IMR-90 (cell line): ENCODE measurements at regions not wholly inside any gene's neighbourhood (a gene's known extent, or its start where the extent isn't known, plus 50 kb on each side); places are given as distances from the start of the nearest gene placed in this dataset.

ENCODE experiments used
- ATAC-seq: fragments of 200-7000 bp; cut with Tn5 transposase; 2 replicates; pipeline ENCODE4 v1.9.1; 2020; ENCODE audit warnings: low read depth, mild to moderate bottlenecking, moderate library complexity
- BruUV-seq: library from RNA; stranded (reverse); fragments of 400-500 nt; replicated peaks from 2 replicates; lab custom pipeline; 2021; lab: Mats Ljungman, UMichigan
- CTCF ChIA-PET: fragments of 300-600 bp; formaldehyde crosslinking; extraction: SDS; loops from one replicate; lab custom pipeline; 2021; ENCODE audit warnings: antibody characterized with exemption; lab: Yijun Ruan, JAX
- POLR2A ChIA-PET: fragments of 300-600 bp; sonication (Branson Sonifier 250); formaldehyde crosslinking; loops from one replicate; lab custom pipeline; 2022; ENCODE audit warnings: antibody characterized with exemption; ENCODE audit not compliant: unreplicated experiment; lab: Charles Lee
- DNase-seq: peaks from one replicate; pipeline ENCODE4 v3.0.0; 2013
- H2AFZ ChIP-seq: replicated peaks from 2 replicates; pipeline ENCODE3; 2013; ENCODE audit warnings: low read length, mild to moderate bottlenecking; ENCODE audit not compliant: poor library complexity
- H2AK5ac ChIP-seq: 2 replicates; pipeline ENCODE4 v1.6.1; 2013; ENCODE audit warnings: low read depth, low read length, inconsistent platforms
- H2AK9ac ChIP-seq: replicated peaks from 2 replicates; pipeline ENCODE3; 2013; ENCODE audit warnings: mild to moderate bottlenecking, low read depth, low read length, moderate library complexity; ENCODE audit not compliant: poor library complexity
- H2BK120ac ChIP-seq: 2 replicates; pipeline ENCODE4 v1.6.1; 2013; ENCODE audit warnings: low read depth, low read length, inconsistent platforms
- H2BK15ac ChIP-seq: 3 replicates; pipeline ENCODE4 v1.6.1; 2013; ENCODE audit warnings: low read depth, low read length, inconsistent platforms
- H2BK20ac ChIP-seq: 2 replicates; pipeline ENCODE4 v1.6.1; 2013; ENCODE audit warnings: low read depth, mild to moderate bottlenecking, inconsistent platforms, low read length, moderate library complexity
- H2BK5ac ChIP-seq: 2 replicates; pipeline ENCODE4 v1.6.1; 2013; ENCODE audit warnings: mild to moderate bottlenecking, low read depth, low read length, inconsistent platforms; ENCODE audit not compliant: poor library complexity, severe bottlenecking
- H3K14ac ChIP-seq: replicated peaks from 2 replicates; pipeline ENCODE4 v1.6.1; 2013; ENCODE audit warnings: low read depth, low read length, inconsistent platforms
- H3K18ac ChIP-seq: 2 replicates; pipeline ENCODE4 v1.6.1; 2013; ENCODE audit warnings: low read depth, low read length, control low read depth
- H3K23ac ChIP-seq: 2 replicates; pipeline ENCODE4 v1.6.1; 2013; ENCODE audit warnings: low read depth, low read length, inconsistent platforms
- H3K27ac ChIP-seq: 2 replicates; pipeline ENCODE4 v1.5.1; 2013; ENCODE audit warnings: mild to moderate bottlenecking, control low read depth, low read length; ENCODE audit not compliant: insufficient read depth
- H3K27me3 ChIP-seq: 2 replicates; pipeline ENCODE4 v1.6.1; 2013; ENCODE audit warnings: low read length; ENCODE audit not compliant: control insufficient read depth, insufficient read depth
- H3K36me3 ChIP-seq: 2 replicates; pipeline ENCODE4 v1.6.1; 2013; ENCODE audit warnings: low read length, mixed read lengths; ENCODE audit not compliant: control insufficient read depth, insufficient read depth
- H3K4ac ChIP-seq: 2 replicates; pipeline ENCODE4 v1.6.1; 2013; ENCODE audit warnings: low read depth, low read length, inconsistent platforms
- H3K4me1 ChIP-seq: 2 replicates; pipeline ENCODE4 v1.6.1; 2013; ENCODE audit warnings: low read length, mixed read lengths; ENCODE audit not compliant: control insufficient read depth, insufficient read depth
- H3K4me2 ChIP-seq: 2 replicates; pipeline ENCODE4 v1.6.1; 2013; ENCODE audit warnings: low read depth, mild to moderate bottlenecking, control low read depth, low read length, moderate library complexity
- H3K4me3 ChIP-seq: 2 replicates; pipeline ENCODE4 v1.5.1; 2013; ENCODE audit warnings: low read depth, mild to moderate bottlenecking, control low read depth, low read length, moderate library complexity; ENCODE audit not compliant: insufficient read depth
- H3K56ac ChIP-seq: 2 replicates; pipeline ENCODE4 v1.6.1; 2013; ENCODE audit warnings: low read length, inconsistent platforms; ENCODE audit not compliant: insufficient read depth; ENCODE audit errors: extremely low read depth
- H3K79me1 ChIP-seq, 2 experiments: 2 replicates each; pipeline ENCODE4 v1.6.1; 2013; ENCODE audit warnings: low read length in 2 of 2, inconsistent platforms in 1 of 2, low read depth in 1 of 2
- H3K9ac ChIP-seq: 2 replicates; pipeline ENCODE4 v1.6.1; 2013; ENCODE audit warnings: low read depth, low read length, control low read depth
- H3K9me1 ChIP-seq: 2 replicates; pipeline ENCODE4 v1.6.1; 2013; ENCODE audit warnings: low read length, inconsistent platforms; ENCODE audit not compliant: insufficient read depth
- H3K9me3 ChIP-seq: 2 replicates; pipeline ENCODE4 v1.6.1; 2013; ENCODE audit warnings: low read length; ENCODE audit not compliant: control insufficient read depth, insufficient read depth
- H4K20me1 ChIP-seq: 2 replicates; pipeline ENCODE4 v1.6.1; 2013; ENCODE audit warnings: low read length, inconsistent platforms; ENCODE audit not compliant: insufficient read depth
- H4K5ac ChIP-seq: 2 replicates; pipeline ENCODE4 v1.6.1; 2013; ENCODE audit warnings: mild to moderate bottlenecking, low read depth, low read length, control low read depth
- H4K8ac ChIP-seq, 2 experiments: 2 replicates each; pipeline ENCODE4 v1.6.1; 2013; ENCODE audit warnings: low read depth in 2 of 2, low read length in 2 of 2, control low read depth in 1 of 2, inconsistent platforms in 1 of 2
- H4K91ac ChIP-seq: 2 replicates; pipeline ENCODE4 v1.6.1; 2013; ENCODE audit warnings: low read depth, low read length, inconsistent platforms; ENCODE audit not compliant: insufficient read depth
- BHLHE40 ChIP-seq: fragments of 150-350 bp; IDR thresholded peaks from 2 replicates; pipeline ENCODE4 v1.6.1; 2016; ENCODE audit warnings: mild to moderate bottlenecking, low read depth, low read length
- CEBPB ChIP-seq: IDR thresholded peaks from 2 replicates; pipeline ENCODE4 v1.6.1; 2012; ENCODE audit warnings: low read depth, low read length, improper control_type of control experiment
- CHD1 ChIP-seq: IDR thresholded peaks from 2 replicates; pipeline ENCODE4 v1.6.1; 2012; ENCODE audit warnings: low read depth, low read length, improper control_type of control experiment
- ELK1 ChIP-seq: fragments of 150-350 bp; IDR thresholded peaks from 2 replicates; pipeline ENCODE4 v1.6.1; 2016; ENCODE audit warnings: low read depth, mild to moderate bottlenecking, low read length, moderate library complexity, borderline replicate concordance
- FOS ChIP-seq: fragments of 150-350 bp; IDR thresholded peaks from 2 replicates; pipeline ENCODE4 v1.6.1; 2016; ENCODE audit warnings: low read depth, low read length
- MAFK ChIP-seq: IDR thresholded peaks from 2 replicates; pipeline ENCODE4 v1.6.1; 2012; ENCODE audit warnings: low read depth, low read length, improper control_type of control experiment
- MAZ ChIP-seq: IDR thresholded peaks from 2 replicates; pipeline ENCODE4 v1.6.1; 2012; ENCODE audit warnings: low read depth, mild to moderate bottlenecking, low read length, improper control_type of control experiment, moderate library complexity, borderline replicate concordance
- MXI1 ChIP-seq: IDR thresholded peaks from 2 replicates; pipeline ENCODE4 v1.6.1; 2012; ENCODE audit warnings: low read depth, mild to moderate bottlenecking, low read length, moderate library complexity, borderline replicate concordance
- NFE2L2 ChIP-seq: fragments of 150-350 bp; IDR thresholded peaks from 2 replicates; pipeline ENCODE4 v1.6.1; 2016; ENCODE audit warnings: low read depth, mild to moderate bottlenecking, low read length
- POLR2A ChIP-seq: IDR thresholded peaks from 2 replicates; pipeline ENCODE4 v1.6.1; 2012; ENCODE audit warnings: mild to moderate bottlenecking, low read depth, low read length
- RAD21 ChIP-seq: IDR thresholded peaks from 2 replicates; pipeline ENCODE4 v1.6.1; 2012; ENCODE audit warnings: low read length, improper control_type of control experiment
- RCOR1 ChIP-seq: IDR thresholded peaks from 2 replicates; pipeline ENCODE4 v1.6.1; 2012; ENCODE audit warnings: mild to moderate bottlenecking, low read length, improper control_type of control experiment; ENCODE audit not compliant: insufficient replicate concordance
- RFX5 ChIP-seq: IDR thresholded peaks from 2 replicates; pipeline ENCODE4 v1.8.0; 2012; ENCODE audit warnings: low read depth, mild to moderate bottlenecking, low read length, moderate library complexity
- SMC3 ChIP-seq: fragments of 150-350 bp; IDR thresholded peaks from 2 replicates; pipeline ENCODE4 v1.6.1; 2016; ENCODE audit warnings: low read depth, mild to moderate bottlenecking, antibody characterized with exemption, low read length, moderate library complexity
- USF2 ChIP-seq: fragments of 150-350 bp; IDR thresholded peaks from 2 replicates; pipeline ENCODE4 v1.6.1; 2017; ENCODE audit warnings: mild to moderate bottlenecking, antibody characterized with exemption, low read length, low read depth
- WGBS, 2 experiments: methylation state at CpG; one replicate each; pipeline versions ENCODE4 v1.1.5 to v1.1.7; 2013; ENCODE audit warnings: missing lambda C conversion rate in 2 of 2; ENCODE audit not compliant: insufficient read length in 1 of 2; ENCODE audit errors: extremely low coverage in 2 of 2; 5-methylcytosine and 5-hydroxymethylcytosine counted together
- dilution Hi-C: fragments of 300-500 bp; cut with HindIII; formaldehyde crosslinking; loops from one replicate; pipeline ENCODE4 v1.14.3; 2018; ENCODE audit warnings: low sequenced_read_pairs; ENCODE audit not compliant: unreplicated experiment
- in situ Hi-C: fragments of 300-500 bp; cut with MboI; formaldehyde crosslinking; loops from 3 replicates; pipeline ENCODE4 v1.14.3; 2019; ENCODE audit warnings: low sequenced_read_pairs, inconsistent platforms, mixed read lengths
- intact Hi-C: fragments of 100-400 bp; cut with micrococcal nuclease; formaldehyde crosslinking; loops from 2 replicates; pipeline ENCODE4 v1.10.0; 2022
- TF ChIP-seq, protein P1 (sequence below): conservative IDR thresholded peaks from 2 replicates; pipeline ENCODE4 v1.5.1; 2012; ENCODE audit warnings: mild to moderate bottlenecking, low read depth, low read length, improper control_type of control experiment

DNA sequence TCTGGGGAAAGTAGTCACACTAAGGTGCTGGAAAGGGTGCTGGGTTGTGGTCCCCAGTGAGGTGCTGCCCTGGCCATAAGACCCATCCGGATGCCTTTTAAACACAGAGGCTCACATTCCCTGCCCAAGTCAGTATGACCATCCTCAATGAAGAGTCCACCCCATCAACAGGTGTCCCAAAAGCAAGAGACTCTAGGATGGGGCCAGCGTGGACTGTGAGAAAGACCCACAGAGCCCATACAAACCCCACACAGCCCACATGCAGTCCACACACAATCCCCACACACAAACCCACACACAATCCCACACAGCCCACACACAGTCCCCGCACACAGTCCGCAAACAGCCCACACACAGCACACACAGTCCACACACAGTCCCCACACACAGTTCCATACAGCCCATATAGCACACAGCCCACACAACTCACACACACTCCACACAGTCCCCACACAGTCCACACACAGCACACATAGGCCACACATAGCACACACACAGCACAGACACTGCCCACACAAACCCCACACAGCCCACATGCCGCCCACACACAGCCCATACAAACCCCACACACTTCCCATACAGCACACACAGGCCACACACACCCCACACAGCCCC lies 241.4 kb upstream of the SALL3 start:
- TF ChIP-seq MAFK = no peak
- TF ChIP-seq USF2 = no peak
- no peak for TF ChIP-seq RCOR1
- TF ChIP-seq, protein P1, sequence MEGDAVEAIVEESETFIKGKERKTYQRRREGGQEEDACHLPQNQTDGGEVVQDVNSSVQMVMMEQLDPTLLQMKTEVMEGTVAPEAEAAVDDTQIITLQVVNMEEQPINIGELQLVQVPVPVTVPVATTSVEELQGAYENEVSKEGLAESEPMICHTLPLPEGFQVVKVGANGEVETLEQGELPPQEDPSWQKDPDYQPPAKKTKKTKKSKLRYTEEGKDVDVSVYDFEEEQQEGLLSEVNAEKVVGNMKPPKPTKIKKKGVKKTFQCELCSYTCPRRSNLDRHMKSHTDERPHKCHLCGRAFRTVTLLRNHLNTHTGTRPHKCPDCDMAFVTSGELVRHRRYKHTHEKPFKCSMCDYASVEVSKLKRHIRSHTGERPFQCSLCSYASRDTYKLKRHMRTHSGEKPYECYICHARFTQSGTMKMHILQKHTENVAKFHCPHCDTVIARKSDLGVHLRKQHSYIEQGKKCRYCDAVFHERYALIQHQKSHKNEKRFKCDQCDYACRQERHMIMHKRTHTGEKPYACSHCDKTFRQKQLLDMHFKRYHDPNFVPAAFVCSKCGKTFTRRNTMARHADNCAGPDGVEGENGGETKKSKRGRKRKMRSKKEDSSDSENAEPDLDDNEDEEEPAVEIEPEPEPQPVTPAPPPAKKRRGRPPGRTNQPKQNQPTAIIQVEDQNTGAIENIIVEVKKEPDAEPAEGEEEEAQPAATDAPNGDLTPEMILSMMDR = no peak
- TF ChIP-seq CEBPB = no peak
- no peak for TF ChIP-seq ELK1
- no peak for TF ChIP-seq SMC3
- TF ChIP-seq MAZ = no peak
- TF ChIP-seq POLR2A = no peak
- no peak for TF ChIP-seq BHLHE40
- TF ChIP-seq FOS = no peak
- TF ChIP-seq NFE2L2 = no peak
- TF ChIP-seq CHD1 = no peak
- no peak for TF ChIP-seq MXI1
- TF ChIP-seq RAD21 = no peak
- no peak for TF ChIP-seq RFX5
- no peak overlapping the region for H2BK5ac ChIP-seq
- H2AFZ ChIP-seq = no peak overlapping the region
- H2BK120ac ChIP-seq = no peak overlapping the region
- H3K4me3 ChIP-seq = no peak overlapping the region
- no peaks in the 10 kb centered on the region for H3K9me1 ChIP-seq
- H3K4me2 ChIP-seq = no peak overlapping the region
- H3K27ac ChIP-seq = no peak overlapping the region
- BruUV-seq = no TSS peak
- DNase-seq = no peak
- H2AK5ac ChIP-seq = no peak overlapping the region
- no peak overlapping the region for H3K23ac ChIP-seq
- H3K56ac ChIP-seq = no peak overlapping the region
- H3K36me3 ChIP-seq = no peaks in the 10 kb centered on the region
- H3K4me1 ChIP-seq = no peaks in the 10 kb centered on the region
- H2AK9ac ChIP-seq = no peak overlapping the region
- no peak overlapping the region for H3K9ac ChIP-seq
- H4K91ac ChIP-seq = no peak overlapping the region
- intact Hi-C loops = no loop called here
- no peaks in the 10 kb centered on the region for H4K20me1 ChIP-seq
- no peak overlapping the region for H3K18ac ChIP-seq
- no peak overlapping the region for H3K4ac ChIP-seq
- ATAC-seq = no peak
- H3K9me3 ChIP-seq = peaks cover 78% of the 10 kb centered on the region
- no peak overlapping the region for H4K8ac ChIP-seq
- ChIA-PET POLR2A (no interaction called here), CTCF (no interaction called here)
- H2BK20ac ChIP-seq = no peak overlapping the region
- H2BK15ac ChIP-seq = no peak overlapping the region
- in situ Hi-C loops = no loop called here
- H3K79me1 ChIP-seq = no peaks in the 10 kb centered on the region
- H3K14ac ChIP-seq = no peak overlapping the region
- dilution Hi-C loops = no loop called here
- 94% methylated on average over 2 of the region's 5 CpGs; no CpG with 5 or more reads in 1 of the 2 experiments for WGBS, 2 experiments
- H3K27me3 ChIP-seq = no peaks in the 10 kb centered on the region
- no peak overlapping the region for H4K5ac ChIP-seq
